OCI-LY1 (cell line): ENCODE measurements at regions not wholly inside any gene's neighbourhood (a gene's known extent, or its start where the extent isn't known, plus 50 kb on each side); places are given as distances from the start of the nearest gene placed in this dataset.
"Not testable (repeated sequence)": the region's sequence is repeated elsewhere in the genome, so short reads cannot be mapped to it uniquely, and the experiment has no call there.

Source experiments
- H2AFZ ChIP-seq: fragments of 200-600 bp; sonication (generic), shearing (Covaris generic); 2 replicates; pipeline ENCODE4 v1.6.0; 2014; ENCODE audit warnings: antibody characterized with exemption, mild to moderate bottlenecking, low read length
- H3F3A ChIP-seq: fragments of 200-600 bp; sonication (generic), shearing (Covaris generic); 2 replicates; pipeline ENCODE4 v1.6.0; 2014; ENCODE audit warnings: mild to moderate bottlenecking, antibody characterized with exemption, low read length, moderate library complexity; ENCODE audit not compliant: insufficient read depth
- H3K27ac ChIP-seq: fragments of 200-600 bp; sonication (generic); 2 replicates; pipeline ENCODE4 v1.5.1; 2014; ENCODE audit warnings: low read length, mixed run types, mild to moderate bottlenecking, low read depth; ENCODE audit not compliant: poor library complexity, severe bottlenecking
- H3K27me3 ChIP-seq: fragments of 200-600 bp; sonication (generic); 2 replicates; pipeline ENCODE4 v1.6.0; 2014; ENCODE audit warnings: antibody characterized with exemption, mild to moderate bottlenecking, low read length, moderate library complexity; ENCODE audit not compliant: insufficient read depth
- H3K36me3 ChIP-seq: fragments of 200-600 bp; sonication (generic); 2 replicates; pipeline ENCODE4 v1.6.1; 2014; ENCODE audit warnings: mild to moderate bottlenecking, antibody characterized with exemption, low read length, moderate library complexity, mixed read lengths; ENCODE audit not compliant: insufficient read depth
- H3K4me1 ChIP-seq: fragments of 200-600 bp; sonication (generic); 2 replicates; pipeline ENCODE4 v1.5.1; 2014; ENCODE audit warnings: mild to moderate bottlenecking, low read length, moderate library complexity; ENCODE audit not compliant: insufficient read depth, severe bottlenecking
- H3K4me2 ChIP-seq: fragments of 200-600 bp; sonication (generic), shearing (Covaris generic); 2 replicates; pipeline ENCODE4 v1.6.1; 2014; ENCODE audit warnings: low read length
- H3K4me3 ChIP-seq: fragments of 200-600 bp; sonication (generic); 2 replicates; pipeline ENCODE4 v1.5.1; 2014; ENCODE audit warnings: low read length, low read depth, mild to moderate bottlenecking, mixed read lengths; ENCODE audit not compliant: poor library complexity, severe bottlenecking
- H3K79me2 ChIP-seq: fragments of 200-600 bp; shearing (Covaris generic); 2 replicates; pipeline ENCODE4 v1.6.1; 2016; ENCODE audit warnings: mixed run types, low read length, mixed read lengths; ENCODE audit not compliant: insufficient read depth
- H3K9ac ChIP-seq: fragments of 200-600 bp; sonication (generic), shearing (Covaris generic); 2 replicates; pipeline ENCODE4 v1.6.1; 2014; ENCODE audit warnings: mild to moderate bottlenecking, low read length, mixed read lengths
- H3K9me2 ChIP-seq: fragments of 200-600 bp; sonication (generic), shearing (Covaris generic); 2 replicates; pipeline ENCODE4 v1.6.1; 2014; ENCODE audit warnings: low read depth, mild to moderate bottlenecking, low read length, mixed read lengths
- H3K9me3 ChIP-seq: fragments of 200-600 bp; shearing (Covaris generic); 2 replicates; pipeline ENCODE4 v1.6.1; 2014; ENCODE audit warnings: low read length, mixed read lengths
- H4K20me1 ChIP-seq: fragments of 200-600 bp; sonication (generic), shearing (Covaris generic); 2 replicates; pipeline ENCODE4 v1.6.0; 2016; ENCODE audit warnings: mild to moderate bottlenecking, low read length; ENCODE audit not compliant: insufficient read depth
- EZH2 ChIP-seq: fragments of 200-600 bp; sonication (generic), shearing (Covaris generic); IDR thresholded peaks from 2 replicates; pipeline ENCODE4 v1.8.0; 2017; ENCODE audit warnings: borderline replicate concordance, mixed run types, mild to moderate bottlenecking, antibody characterized with exemption, low read length, moderate library complexity, mixed read lengths
- TF ChIP-seq, protein P1 (sequence below): fragments of 200-600 bp; sonication (generic), shearing (Covaris generic); IDR thresholded peaks from 2 replicates; pipeline ENCODE4 v1.5.1; 2017; ENCODE audit warnings: mild to moderate bottlenecking, antibody characterized with exemption, low read length, moderate library complexity, mixed read lengths

DNA sequence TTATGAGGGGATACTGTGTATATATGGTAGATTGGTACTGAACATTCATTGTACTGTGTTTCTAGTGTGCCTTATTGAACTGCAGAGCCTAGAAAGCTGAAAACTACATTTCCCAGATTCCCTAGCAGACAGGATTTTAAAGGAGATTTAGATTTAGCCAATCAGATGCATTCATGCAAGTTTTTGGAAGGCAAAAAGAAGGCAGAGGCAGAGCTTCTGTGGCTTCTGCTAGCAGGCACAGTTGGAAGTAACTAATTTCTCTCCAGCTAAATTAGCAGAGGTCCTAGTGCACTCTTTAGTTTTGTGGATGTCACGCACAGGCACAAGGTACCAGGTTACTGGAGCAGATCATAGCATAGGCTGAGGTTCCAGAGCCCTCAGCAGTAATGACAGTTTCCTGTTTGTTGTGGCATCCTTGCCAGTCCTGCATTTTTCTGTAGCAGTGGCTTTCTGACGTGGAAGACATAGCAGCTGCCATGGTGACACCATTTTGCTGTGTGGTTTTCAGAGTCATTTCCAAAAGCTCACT, 83.7 kb upstream of the CCDC71L start:
- H3K4me1 ChIP-seq = no peaks in the 10 kb centered on the region
- H3K9me3 ChIP-seq = no peaks in the 10 kb centered on the region
- no peak overlapping the region for H2AFZ ChIP-seq
- no peaks in the 10 kb centered on the region for H4K20me1 ChIP-seq
- H3K27me3 ChIP-seq = no peaks in the 10 kb centered on the region
- no peaks in the 10 kb centered on the region for H3K9me2 ChIP-seq
- H3K9ac ChIP-seq = no peak overlapping the region
- H3K4me3 ChIP-seq = no peak overlapping the region
- H3K36me3 ChIP-seq = no peaks in the 10 kb centered on the region
- no peaks in the 10 kb centered on the region for H3K79me2 ChIP-seq
- TF ChIP-seq, protein P1, sequence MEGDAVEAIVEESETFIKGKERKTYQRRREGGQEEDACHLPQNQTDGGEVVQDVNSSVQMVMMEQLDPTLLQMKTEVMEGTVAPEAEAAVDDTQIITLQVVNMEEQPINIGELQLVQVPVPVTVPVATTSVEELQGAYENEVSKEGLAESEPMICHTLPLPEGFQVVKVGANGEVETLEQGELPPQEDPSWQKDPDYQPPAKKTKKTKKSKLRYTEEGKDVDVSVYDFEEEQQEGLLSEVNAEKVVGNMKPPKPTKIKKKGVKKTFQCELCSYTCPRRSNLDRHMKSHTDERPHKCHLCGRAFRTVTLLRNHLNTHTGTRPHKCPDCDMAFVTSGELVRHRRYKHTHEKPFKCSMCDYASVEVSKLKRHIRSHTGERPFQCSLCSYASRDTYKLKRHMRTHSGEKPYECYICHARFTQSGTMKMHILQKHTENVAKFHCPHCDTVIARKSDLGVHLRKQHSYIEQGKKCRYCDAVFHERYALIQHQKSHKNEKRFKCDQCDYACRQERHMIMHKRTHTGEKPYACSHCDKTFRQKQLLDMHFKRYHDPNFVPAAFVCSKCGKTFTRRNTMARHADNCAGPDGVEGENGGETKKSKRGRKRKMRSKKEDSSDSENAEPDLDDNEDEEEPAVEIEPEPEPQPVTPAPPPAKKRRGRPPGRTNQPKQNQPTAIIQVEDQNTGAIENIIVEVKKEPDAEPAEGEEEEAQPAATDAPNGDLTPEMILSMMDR = no peak
- no peak for TF ChIP-seq EZH2
- H3K27ac ChIP-seq = no peak overlapping the region
- H3F3A ChIP-seq = no peaks in the 10 kb centered on the region
- no peak overlapping the region for H3K4me2 ChIP-seq

- not testable (repeated sequence) for H3F3A ChIP-seq, H3K4me3 ChIP-seq, H3K4me1 ChIP-seq, H4K20me1 ChIP-seq, H3K27ac ChIP-seq, H3K9ac ChIP-seq, H3K9me2 ChIP-seq, H2AFZ ChIP-seq, H3K4me2 ChIP-seq, H3K36me3 ChIP-seq, H3K27me3 ChIP-seq, H3K79me2 ChIP-seq, H3K9me3 ChIP-seq
These were observed 86.3 kb upstream of the CCDC71L start for GRCh38 chr7:106747301-106747700.

DNA sequence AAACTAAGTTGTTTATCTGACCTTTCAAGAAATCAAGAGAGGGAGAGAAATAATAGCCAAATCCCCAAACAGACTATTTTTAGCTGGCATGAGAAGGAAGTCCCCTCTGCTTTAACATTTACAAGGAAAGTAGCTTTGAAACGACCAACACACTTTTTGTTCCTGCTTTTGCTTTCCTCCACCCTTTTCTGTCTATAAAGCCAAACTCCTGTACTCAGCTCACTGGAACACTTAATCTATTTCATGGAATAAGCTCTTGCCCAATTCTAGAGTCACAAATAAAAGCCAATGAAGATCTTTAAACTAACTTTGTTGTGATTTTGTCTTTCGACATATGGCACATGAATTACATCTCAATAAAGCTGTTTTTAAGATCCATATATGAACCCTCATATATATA, 86.8 kb upstream of the CCDC71L start:
- Histone ChIP-seq H2AFZ (no peak overlapping the region), H3K9me2 (no peaks in the 10 kb centered on the region), H3K79me2 (no peaks in the 10 kb centered on the region), H3K9ac (no peak overlapping the region), H3K9me3 (no peaks in the 10 kb centered on the region), H3K36me3 (no peaks in the 10 kb centered on the region), H3K4me1 (no peaks in the 10 kb centered on the region), H3K27ac (no peak overlapping the region), H3F3A (no peaks in the 10 kb centered on the region), H3K27me3 (no peaks in the 10 kb centered on the region), H3K4me3 (no peak overlapping the region), H3K4me2 (no peak overlapping the region), H4K20me1 (no peaks in the 10 kb centered on the region)
- TF ChIP-seq EZH2 = no peak
- TF ChIP-seq, protein P1 = no peak

GRCh38 chr7:106749165-106749564, 88.2 kb upstream of the CCDC71L start:
- H3K9me3 ChIP-seq = no peaks in the 10 kb centered on the region
- no peaks in the 10 kb centered on the region for H3K36me3 ChIP-seq
- H3K27me3 ChIP-seq = no peaks in the 10 kb centered on the region
- H3K9ac ChIP-seq = no peak overlapping the region
- H3F3A ChIP-seq = no peaks in the 10 kb centered on the region
- no peaks in the 10 kb centered on the region for H4K20me1 ChIP-seq
- no peak overlapping the region for H2AFZ ChIP-seq
- no peaks in the 10 kb centered on the region for H3K79me2 ChIP-seq
- H3K27ac ChIP-seq = no peak overlapping the region
- H3K4me1 ChIP-seq = no peaks in the 10 kb centered on the region
- TF ChIP-seq, protein P1 = no peak
- no peak for TF ChIP-seq EZH2
- H3K9me2 ChIP-seq = no peaks in the 10 kb centered on the region
- no peak overlapping the region for H3K4me3 ChIP-seq
- no peak overlapping the region for H3K4me2 ChIP-seq
